H1 (cell line): ENCODE measurements at regions not wholly inside any gene's neighbourhood (a gene's known extent, or its start where the extent isn't known, plus 50 kb on each side); places are given as distances from the start of the nearest gene placed in this dataset.
A peak's percentile ranks its signal among the peaks of the same experiment; 100 is the strongest.

Experiments
- CTCF ChIA-PET: fragments of 300-600 bp; sonication (Branson Sonifier 250); formaldehyde crosslinking; loops from one replicate; lab custom pipeline; 2021; ENCODE audit not compliant: partially characterized antibody; lab: Charles Lee
- POLR2A ChIA-PET: fragments of 300-600 bp; sonication (Branson Sonifier 250); formaldehyde crosslinking; loops from one replicate; lab custom pipeline; 2021; ENCODE audit warnings: inconsistent platforms; ENCODE audit not compliant: partially characterized antibody; lab: Charles Lee
- DNase-seq, 2 experiments: peaks; one replicate each; pipeline versions ENCODE4 v3.0.0 to v3.0.0-alpha.2; 2010 to 2022; ENCODE audit warnings: low spot score in 2 of 2, low read depth in 1 of 2, mixed read lengths in 1 of 2
- FAIRE-seq: peaks from 2 replicates; lab custom pipeline; 2011; peaks lifted over from hg19 to GRCh38; lab: Jason Lieb, UNC
- H2AFZ ChIP-seq: 2 replicates; pipeline ENCODE4 v1.8.1; 2012; ENCODE audit warnings: low read length, inconsistent platforms
- H2AK5ac ChIP-seq: 2 replicates; pipeline ENCODE4 v1.6.1; 2013; ENCODE audit warnings: low read depth, low read length
- H2BK120ac ChIP-seq: replicated peaks from 2 replicates; pipeline ENCODE3; 2013; ENCODE audit warnings: low read depth, low read length, inconsistent platforms
- H2BK12ac ChIP-seq: 2 replicates; pipeline ENCODE4 v1.6.1; 2013; ENCODE audit warnings: low read depth, low read length
- H2BK15ac ChIP-seq: 2 replicates; pipeline ENCODE4 v1.6.1; 2013; ENCODE audit warnings: low read length
- H2BK20ac ChIP-seq: 2 replicates; pipeline ENCODE4 v1.6.1; 2013; ENCODE audit warnings: low read length
- H2BK5ac ChIP-seq: 2 replicates; pipeline ENCODE4 v1.6.1; 2013; ENCODE audit warnings: low read depth, low read length
- H3K14ac ChIP-seq: 2 replicates; pipeline ENCODE4 v1.6.1; 2013; ENCODE audit warnings: inconsistent platforms; ENCODE audit not compliant: insufficient read length
- H3K18ac ChIP-seq: 2 replicates; pipeline ENCODE4 v1.6.1; 2013; ENCODE audit warnings: low read length; ENCODE audit errors: extremely low read depth
- H3K23ac ChIP-seq: 2 replicates; pipeline ENCODE4 v1.6.1; 2013; ENCODE audit warnings: inconsistent platforms; ENCODE audit not compliant: insufficient read length
- H3K23me2 ChIP-seq: 2 replicates; pipeline ENCODE4 v1.6.1; 2013; ENCODE audit warnings: low read depth, low read length
- H3K27ac ChIP-seq: 2 replicates; pipeline ENCODE4 v1.6.1; 2011; ENCODE audit warnings: low read depth, low read length, inconsistent platforms
- H3K27me3 ChIP-seq, 4 experiments: replicated peaks in 1 of 4; 1 replicate in 1 of 4; 2 replicates in 3 of 4; pipeline versions ENCODE4 v1.6.1 to v1.8.1; 2011 to 2013; ENCODE audit warnings: low read length in 3 of 4, mild to moderate bottlenecking in 3 of 4, inconsistent platforms in 2 of 4, mixed read lengths in 2 of 4, moderate library complexity in 1 of 4; ENCODE audit not compliant: control insufficient read depth in 3 of 4, insufficient read depth in 3 of 4; ENCODE audit errors: extremely low read depth in 1 of 4
- H3K36me3 ChIP-seq, 4 experiments: 2 replicates each; pipeline versions ENCODE4 v1.6.1 to v1.8.1; 2011 to 2013; ENCODE audit warnings: mild to moderate bottlenecking in 4 of 4, low read length in 3 of 4, moderate library complexity in 2 of 4, control low read depth in 1 of 4, inconsistent platforms in 1 of 4; ENCODE audit not compliant: insufficient read depth in 4 of 4, control insufficient read depth in 2 of 4
- H3K4ac ChIP-seq: replicated peaks from 2 replicates; pipeline ENCODE3; 2013; ENCODE audit warnings: low read length, low read depth, mixed read lengths, inconsistent platforms; ENCODE audit not compliant: insufficient read length
- H3K4me1 ChIP-seq, 4 experiments: replicated peaks in 1 of 4; 1 replicate in 1 of 4; 2 replicates in 3 of 4; pipeline versions ENCODE4 v1.6.1 to v1.8.1; 2011 to 2013; ENCODE audit warnings: low read length in 3 of 4, inconsistent platforms in 2 of 4, mixed read lengths in 1 of 4; ENCODE audit not compliant: insufficient read depth in 4 of 4, control insufficient read depth in 3 of 4
- H3K4me2 ChIP-seq, 2 experiments: 2 replicates each; pipeline versions ENCODE4 v1.6.1 to v1.8.1; 2011 to 2013; ENCODE audit warnings: low read depth in 2 of 2, low read length in 2 of 2, control low read depth in 1 of 2, inconsistent platforms in 1 of 2, mild to moderate bottlenecking in 1 of 2; ENCODE audit not compliant: insufficient read depth in 1 of 2
- H3K4me3 ChIP-seq, 4 experiments: fragments of 200-600, 300-600 bp in 1 of 4; sonication (generic), shearing (Covaris generic), sonication (Bioruptor Twin) in 1 of 4; 2 replicates each; pipeline versions ENCODE4 v1.5.1 to v1.8.1; 2011 to 2016; ENCODE audit warnings: low read length in 4 of 4, low read depth in 3 of 4, control low read depth in 2 of 4, inconsistent platforms in 2 of 4, mild to moderate bottlenecking in 2 of 4, mixed read lengths in 1 of 4, moderate library complexity in 1 of 4; ENCODE audit not compliant: insufficient read depth in 2 of 4; ENCODE audit errors: extremely low read depth in 1 of 4
- H3K56ac ChIP-seq: replicated peaks from 2 replicates; pipeline ENCODE3; 2013; ENCODE audit warnings: low read depth, mild to moderate bottlenecking, mixed read lengths, low read length, inconsistent platforms; ENCODE audit not compliant: insufficient read length
- H3K79me1 ChIP-seq: 2 replicates; pipeline ENCODE4 v1.6.1; 2013; ENCODE audit warnings: low read depth, low read length, control low read depth
- H3K79me2 ChIP-seq, 2 experiments: 2 replicates each; pipeline versions ENCODE4 v1.6.1 to v1.8.1; 2012 to 2013; ENCODE audit warnings: low read length in 2 of 2, mild to moderate bottlenecking in 2 of 2, inconsistent platforms in 1 of 2; ENCODE audit not compliant: insufficient read depth in 2 of 2, control insufficient read depth in 1 of 2
- H3K9ac ChIP-seq, 4 experiments: replicated peaks in 1 of 4; 1 replicate in 1 of 4; 2 replicates in 3 of 4; pipeline versions ENCODE4 v1.6.1 to v1.8.1; 2011 to 2013; ENCODE audit warnings: low read depth in 3 of 4, low read length in 3 of 4, control low read depth in 2 of 4, mild to moderate bottlenecking in 2 of 4, moderate library complexity in 2 of 4, inconsistent platforms in 1 of 4; ENCODE audit errors: extremely low read depth in 1 of 4
- H3K9me3 ChIP-seq, 2 experiments: 2 replicates each; pipeline versions ENCODE4 v1.6.1 to v1.8.1; 2012 to 2013; ENCODE audit warnings: mild to moderate bottlenecking in 2 of 2, moderate library complexity in 2 of 2, control low read depth in 1 of 2, inconsistent platforms in 1 of 2, low read depth in 1 of 2, low read length in 1 of 2, mixed read lengths in 1 of 2; ENCODE audit not compliant: insufficient read depth in 2 of 2
- H4K20me1 ChIP-seq, 2 experiments: replicated peaks in 1 of 2; 2 replicates each; pipeline versions ENCODE3 to v1.8.1; 2011 to 2013; ENCODE audit warnings: inconsistent platforms in 2 of 2, low read length in 2 of 2, mild to moderate bottlenecking in 1 of 2; ENCODE audit not compliant: insufficient read depth in 2 of 2, control insufficient read depth in 1 of 2
- H4K5ac ChIP-seq: 2 replicates; pipeline ENCODE4 v1.6.1; 2013; ENCODE audit warnings: low read length, low read depth, mixed read lengths, inconsistent platforms; ENCODE audit not compliant: insufficient read length
- H4K8ac ChIP-seq: 2 replicates; pipeline ENCODE4 v1.8.0; 2013; ENCODE audit warnings: mild to moderate bottlenecking, moderate library complexity, low read length, inconsistent platforms; ENCODE audit not compliant: insufficient read depth; ENCODE audit errors: extremely low read depth
- H4K91ac ChIP-seq: replicated peaks from 2 replicates; pipeline ENCODE3; 2013; ENCODE audit warnings: low read length, mixed read lengths, inconsistent platforms; ENCODE audit not compliant: insufficient read length
- KDM1A ChIP-seq: fragments of 200-600, 300-600 bp; sonication (generic); IDR thresholded peaks from 2 replicates; pipeline ENCODE4 v1.7.1; 2016; ENCODE audit warnings: mild to moderate bottlenecking, low read length, borderline replicate concordance
- NANOG ChIP-seq: IDR thresholded peaks from 2 replicates; pipeline ENCODE4 v1.6.1; 2011; ENCODE audit warnings: low read length, low read depth, mild to moderate bottlenecking, inconsistent platforms; ENCODE audit not compliant: insufficient read depth, poor library complexity, severe bottlenecking
- WGBS, 2 experiments: shearing (Covaris generic) in 1 of 2; methylation state at CpG; one replicate each; pipeline versions ENCODE4 v1.1.6 to v1.1.7; 2013 to 2015; ENCODE audit warnings: low lambda C conversion rate in 2 of 2, mixed read lengths in 2 of 2, inconsistent platforms in 1 of 2, low coverage in 1 of 2, missing lambda C conversion rate in 1 of 2; ENCODE audit not compliant: insufficient replicate concordance in 2 of 2, insufficient coverage in 1 of 2, insufficient read length in 1 of 2; ENCODE audit errors: extremely low coverage in 1 of 2, missing lambda C conversion rate in 1 of 2; 5-methylcytosine and 5-hydroxymethylcytosine counted together

- ChIA-PET CTCF (interaction anchor here (1.2 to 9.1 kb wide), 5 partner anchors 12 to 338 kb away, joined by 3 to 140 read pairs (median 19); no protein-coding TSS in a partner anchor), POLR2A (no interaction called here)
- no peak overlapping the region for H2AK5ac ChIP-seq
- no peak overlapping the region for H3K14ac ChIP-seq
- no peak overlapping the region for H3K4me3 ChIP-seq
- H4K91ac ChIP-seq, result no peak overlapping the region
- no peak overlapping the region for H3K4ac ChIP-seq
- H3K23ac ChIP-seq, result no peak overlapping the region
- H3K9me3 ChIP-seq, result peaks cover 7% of the 10 kb centered on the region in 2 experiments; a peak in 3 of 4 replicates
- H3K56ac ChIP-seq, result no peak overlapping the region
- H2BK12ac ChIP-seq, result no peak overlapping the region
- no peak overlapping the region for H2BK20ac ChIP-seq
- no peak overlapping the region for H2BK15ac ChIP-seq
- no peak overlapping the region for H3K18ac ChIP-seq
- no peaks in the 10 kb centered on the region for H3K23me2 ChIP-seq
- WGBS, 2 experiments, result 96% methylated on average over 2 of the region's 2 CpGs; no CpG with 5 or more reads in 1 of the 2 experiments
- no peak overlapping the region for H2BK120ac ChIP-seq
- TF ChIP-seq NANOG (no peak), KDM1A (0 out of 2 replicates have a peak, but pooled peaks have one; percentile 35)
- no peak overlapping the region for H3K27ac ChIP-seq
- no peak overlapping the region for H2BK5ac ChIP-seq
- no peak overlapping the region for H4K5ac ChIP-seq
- H3K9ac ChIP-seq, result no peak overlapping the region
- no peaks in the 10 kb centered on the region; a peak in 1 of 7 replicates for H3K4me1 ChIP-seq
- no peaks in the 10 kb centered on the region; a peak in 2 of 7 replicates for H3K27me3 ChIP-seq
- H4K8ac ChIP-seq, result no peak overlapping the region
- no peaks in the 10 kb centered on the region for H4K20me1 ChIP-seq
- DNase-seq (no peak), FAIRE-seq (no peak)
- no peaks in the 10 kb centered on the region for H3K36me3 ChIP-seq
- H2AFZ ChIP-seq, result no peak overlapping the region
- H3K79me2 ChIP-seq, result no peaks in the 10 kb centered on the region
- H3K4me2 ChIP-seq, result no peak overlapping the region
- no peaks in the 10 kb centered on the region for H3K79me1 ChIP-seq
These were observed 94.3 kb upstream of the FOXA2 start for GRCh38 chr20:22678678-22679077.
